Astrocyte (in vitro differentiated cells and primary cell): ENCODE measurements at regions not wholly inside any gene's neighbourhood (a gene's known extent, or its start where the extent isn't known, plus 50 kb on each side); places are given as distances from the start of the nearest gene placed in this dataset.

ENCODE experiments used
- EZH2 ChIP-seq: IDR thresholded peaks from 2 replicates; pipeline ENCODE4 v1.6.1; 2012; ENCODE audit warnings: mild to moderate bottlenecking, low read length, inconsistent platforms; ENCODE audit not compliant: insufficient read depth
- TF ChIP-seq, protein P1 (sequence below): IDR thresholded peaks from 2 replicates; pipeline ENCODE4 v1.5.1; 2011; ENCODE audit warnings: low read depth, mild to moderate bottlenecking, inconsistent platforms, low read length, moderate library complexity; ENCODE audit not compliant: insufficient read depth

DNA sequence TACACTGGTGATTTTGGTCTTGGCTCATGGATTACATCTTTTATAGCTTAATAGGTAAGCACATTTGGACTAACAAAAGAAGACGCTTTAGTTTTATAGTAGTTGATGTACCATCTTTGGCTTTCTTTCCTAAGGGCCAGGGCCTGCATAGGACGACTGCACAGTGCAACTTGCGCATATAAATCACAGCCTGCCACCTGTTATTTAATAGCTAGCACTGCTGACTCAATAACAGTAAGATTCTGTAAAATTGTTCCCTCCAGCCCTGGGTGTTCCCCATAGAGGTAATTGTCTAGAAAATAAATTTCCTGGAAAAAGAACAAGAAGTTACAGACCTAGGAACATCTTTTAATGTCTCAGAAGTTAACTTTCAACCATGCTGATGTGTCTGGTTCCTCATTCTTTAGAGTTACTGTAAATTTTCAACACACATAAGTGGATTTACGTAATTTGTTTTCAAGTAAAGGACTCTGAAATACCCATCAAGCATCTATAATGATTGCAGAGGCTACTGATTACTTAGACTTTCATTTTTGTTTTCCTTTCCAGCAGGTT, 594.2 kb upstream of the NXPH2 start:
- TF ChIP-seq, protein P1, sequence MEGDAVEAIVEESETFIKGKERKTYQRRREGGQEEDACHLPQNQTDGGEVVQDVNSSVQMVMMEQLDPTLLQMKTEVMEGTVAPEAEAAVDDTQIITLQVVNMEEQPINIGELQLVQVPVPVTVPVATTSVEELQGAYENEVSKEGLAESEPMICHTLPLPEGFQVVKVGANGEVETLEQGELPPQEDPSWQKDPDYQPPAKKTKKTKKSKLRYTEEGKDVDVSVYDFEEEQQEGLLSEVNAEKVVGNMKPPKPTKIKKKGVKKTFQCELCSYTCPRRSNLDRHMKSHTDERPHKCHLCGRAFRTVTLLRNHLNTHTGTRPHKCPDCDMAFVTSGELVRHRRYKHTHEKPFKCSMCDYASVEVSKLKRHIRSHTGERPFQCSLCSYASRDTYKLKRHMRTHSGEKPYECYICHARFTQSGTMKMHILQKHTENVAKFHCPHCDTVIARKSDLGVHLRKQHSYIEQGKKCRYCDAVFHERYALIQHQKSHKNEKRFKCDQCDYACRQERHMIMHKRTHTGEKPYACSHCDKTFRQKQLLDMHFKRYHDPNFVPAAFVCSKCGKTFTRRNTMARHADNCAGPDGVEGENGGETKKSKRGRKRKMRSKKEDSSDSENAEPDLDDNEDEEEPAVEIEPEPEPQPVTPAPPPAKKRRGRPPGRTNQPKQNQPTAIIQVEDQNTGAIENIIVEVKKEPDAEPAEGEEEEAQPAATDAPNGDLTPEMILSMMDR = no peak
- no peak for TF ChIP-seq EZH2
